ENCODE measurements at regions not wholly inside any gene's neighbourhood (a gene's known extent, or its start where the extent isn't known, plus 50 kb on each side); places are given as distances from the start of the nearest gene placed in this dataset.

GRCh38 chr9:131809941-131810344, 70.1 kb upstream of the RAPGEF1 start:
- WGBS (ENCODE audit: insufficient coverage, low coverage, low lambda C conversion rate, missing lambda C conversion rate) = 43% methylated on average over 1 of the region's 8 CpGs
- TF ChIP-seq POLR2A (IDR thresholded peaks at IDR 0.05) (no peak), CTCF (IDR thresholded peaks at IDR 0.05) (no peak)
- ATAC-seq = no peak
- Histone ChIP-seq H3K9me3 (no peaks in the 10 kb centered on the region), H3K4me1 (no peaks in the 10 kb centered on the region), H3K36me3 (no peaks in the 10 kb centered on the region), H3K4me3 (no peak overlapping the region), H3K27ac (no peak overlapping the region), H3K27me3 (no peaks in the 10 kb centered on the region)
- no peak for DNase-seq
- intact Hi-C loops (cut with DNase I) = no loop called here

- no peaks in the 10 kb centered on the region for H3K4me1 ChIP-seq
- no peaks in the 10 kb centered on the region for H3K36me3 ChIP-seq
- H3K27me3 ChIP-seq = no peaks in the 10 kb centered on the region
- 59% methylated on average over 4 of the region's 7 CpGs for whole genome bisulfite sequencing (ENCODE audit: insufficient coverage, low coverage, low lambda C conversion rate, missing lambda C conversion rate)
- H3K27ac ChIP-seq = no peak overlapping the region
- no peak for DNase-seq
- TF ChIP-seq CTCF (IDR thresholded peaks at IDR 0.05) (no peak), POLR2A (IDR thresholded peaks at IDR 0.05) (no peak)
- no peak overlapping the region for H3K4me3 ChIP-seq
- no peaks in the 10 kb centered on the region for H3K9me3 ChIP-seq
- intact Hi-C loops (cut with DNase I) = no loop called here
- no peak for ATAC-seq
These were observed 68.4 kb upstream of the RAPGEF1 start for GRCh38 chr9:131808291-131808690.

- Histone ChIP-seq H3K36me3 (no peaks in the 10 kb centered on the region), H3K9me3 (no peaks in the 10 kb centered on the region), H3K4me3 (no peak overlapping the region), H3K4me1 (no peaks in the 10 kb centered on the region), H3K27me3 (no peaks in the 10 kb centered on the region), H3K27ac (no peak overlapping the region)
- intact Hi-C loops (cut with DNase I) = no loop called here
- WGBS (ENCODE audit: insufficient coverage, low coverage, low lambda C conversion rate, missing lambda C conversion rate) = 3% methylated on average over 14 of the region's 19 CpGs
- ATAC-seq = no peak
- peak in 1 of 3 donors; percentile 36 for DNase-seq
- TF ChIP-seq POLR2A (IDR thresholded peaks at IDR 0.05) = no peak
- TF ChIP-seq CTCF (IDR thresholded peaks at IDR 0.05) = no peak
These were observed 67.5 kb upstream of the RAPGEF1 start for GRCh38 chr9:131807144-131807983.

- Histone ChIP-seq H3K27me3 (no peaks in the 10 kb centered on the region), H3K4me1 (no peaks in the 10 kb centered on the region), H3K36me3 (no peaks in the 10 kb centered on the region), H3K4me3 (no peak overlapping the region), H3K9me3 (no peaks in the 10 kb centered on the region), H3K27ac (no peak overlapping the region)
- no peak for TF ChIP-seq CTCF (IDR thresholded peaks at IDR 0.05)
- TF ChIP-seq POLR2A (IDR thresholded peaks at IDR 0.05) = no peak
- intact Hi-C loops (cut with DNase I) = no loop called here
- DNase-seq (peak in 1 of 3 donors; percentile 27), ATAC-seq (no peak)
- WGBS (ENCODE audit: insufficient coverage, low coverage, low lambda C conversion rate, missing lambda C conversion rate) = 16% methylated on average over 4 of the region's 8 CpGs
These were observed 65.9 kb upstream of the RAPGEF1 start for GRCh38 chr9:131805803-131806202.

Measured in right lobe of liver (tissue), 6 donors.